CD14-positive monocyte (primary cell): ENCODE measurements at regions not wholly inside any gene's neighbourhood (a gene's known extent, or its start where the extent isn't known, plus 50 kb on each side); places are given as distances from the start of the nearest gene placed in this dataset.

ENCODE experiments used
- DNase-seq, 3 donors: peaks; one replicate each; pipeline ENCODE4 v3.0.0-alpha.2; 2011 to 2022
- H2AFZ ChIP-seq: 2 replicates; pipeline ENCODE4 v1.6.0; 2012; ENCODE audit warnings: mild to moderate bottlenecking, low read depth, low read length, inconsistent platforms; ENCODE audit not compliant: insufficient read depth, poor library complexity, severe bottlenecking
- H3K27ac ChIP-seq, 2 donors: 1 replicate in 1 of 2; 2 replicates in 1 of 2; pipeline ENCODE4 v1.5.1; 2012 to 2013; ENCODE audit warnings: low read length in 2 of 2, control low read depth in 1 of 2, inconsistent platforms in 1 of 2, low read depth in 1 of 2, mild to moderate bottlenecking in 1 of 2
- H3K27me3 ChIP-seq, 2 donors: one replicate each; pipeline versions ENCODE4 v1.6.0 to v1.6.1; 2011 to 2013; ENCODE audit warnings: low read length in 2 of 2; ENCODE audit not compliant: control insufficient read depth in 2 of 2, insufficient read depth in 2 of 2
- H3K36me3 ChIP-seq, 2 donors: replicated peaks in 1 of 2; 1 replicate in 1 of 2; 2 replicates in 1 of 2; pipeline versions ENCODE4 v1.5.1 to v1.6.1; 2012 to 2013; ENCODE audit warnings: low read length in 2 of 2, control low read depth in 1 of 2, inconsistent platforms in 1 of 2, mild to moderate bottlenecking in 1 of 2; ENCODE audit not compliant: insufficient read depth in 2 of 2, control insufficient read depth in 1 of 2
- H3K4me1 ChIP-seq, 2 donors: 1 replicate in 1 of 2; 2 replicates in 1 of 2; pipeline versions ENCODE4 v1.5.1 to v1.6.1; 2012 to 2013; ENCODE audit warnings: low read length in 2 of 2, control low read depth in 1 of 2, inconsistent platforms in 1 of 2, mild to moderate bottlenecking in 1 of 2, moderate library complexity in 1 of 2; ENCODE audit not compliant: insufficient read depth in 2 of 2, control insufficient read depth in 1 of 2
- H3K4me2 ChIP-seq: replicated peaks from 2 replicates; pipeline ENCODE3; 2012; ENCODE audit warnings: low read length, moderate library complexity, mild to moderate bottlenecking; ENCODE audit not compliant: poor library complexity, severe bottlenecking; ENCODE audit errors: extremely low read depth
- H3K4me3 ChIP-seq, 3 experiments: fragments of 200-600 bp in 1 of 3; sonication (generic) in 1 of 3; replicated peaks in 1 of 3; 1 replicate in 2 of 3; 2 replicates in 1 of 3; pipeline ENCODE4 v1.5.1; 2011 to 2013; ENCODE audit warnings: low read length in 3 of 3, mild to moderate bottlenecking in 3 of 3, control low read depth in 2 of 3, low read depth in 2 of 3, inconsistent platforms in 1 of 3, moderate library complexity in 1 of 3
- H3K79me2 ChIP-seq: 2 replicates; pipeline ENCODE4 v1.6.0; 2012; ENCODE audit warnings: mild to moderate bottlenecking, control low read depth, inconsistent platforms, low read length, moderate library complexity; ENCODE audit not compliant: insufficient read depth
- H3K9ac ChIP-seq: 2 replicates; pipeline ENCODE4 v1.6.0; 2017; ENCODE audit warnings: low read length, mild to moderate bottlenecking; ENCODE audit not compliant: insufficient read depth, poor library complexity, severe bottlenecking
- H3K9me3 ChIP-seq, 2 donors: replicated peaks in 1 of 2; 1 replicate in 1 of 2; 2 replicates in 1 of 2; pipeline versions ENCODE4 v1.5.1 to v1.6.1; 2012 to 2013; ENCODE audit warnings: low read length in 2 of 2, control low read depth in 1 of 2; ENCODE audit not compliant: control insufficient read depth in 1 of 2, insufficient read depth in 1 of 2
- H4K20me1 ChIP-seq: 2 replicates; pipeline ENCODE4 v1.6.0; 2012; ENCODE audit warnings: mild to moderate bottlenecking, low read length, control low read depth, moderate library complexity; ENCODE audit not compliant: insufficient read depth
- H3K27ac Mint-ChIP-seq, 7 donors: one replicate each; pipeline ENCODE4 v1.8.0; 2020; ENCODE audit warnings: mild to moderate bottlenecking in 7 of 7, mixed read lengths in 7 of 7, moderate library complexity in 6 of 7, inconsistent platforms in 2 of 7
- H3K27me3 Mint-ChIP-seq, 3 donors: one replicate each; pipeline ENCODE4 v1.8.0; 2021 to 2022; ENCODE audit warnings: low read depth in 3 of 3, mild to moderate bottlenecking in 3 of 3, mixed read lengths in 3 of 3, moderate library complexity in 3 of 3, inconsistent platforms in 1 of 3
- H3K36me3 Mint-ChIP-seq, 2 donors: one replicate each; pipeline ENCODE4 v1.8.0; 2020; ENCODE audit warnings: mixed read lengths in 2 of 2, inconsistent platforms in 1 of 2, mild to moderate bottlenecking in 1 of 2
- H3K4me1 Mint-ChIP-seq: one replicate; pipeline ENCODE4 v1.8.0; 2020; ENCODE audit warnings: mild to moderate bottlenecking, mixed read lengths
- H3K4me3 Mint-ChIP-seq, 2 donors: one replicate each; pipeline ENCODE4 v1.8.0; 2020; ENCODE audit warnings: mild to moderate bottlenecking in 2 of 2, mixed read lengths in 2 of 2, moderate library complexity in 1 of 2
- H3K9me3 Mint-ChIP-seq, 7 donors: one replicate each; pipeline ENCODE4 v1.8.0; 2020 to 2022; ENCODE audit warnings: mixed read lengths in 7 of 7, mild to moderate bottlenecking in 6 of 7, moderate library complexity in 6 of 7, inconsistent platforms in 2 of 7
- WGBS: methylation state at CpG from one replicate; pipeline ENCODE4 v1.1.5; 2013; ENCODE audit warnings: missing lambda C conversion rate; ENCODE audit not compliant: insufficient coverage; 5-methylcytosine and 5-hydroxymethylcytosine counted together
- intact Hi-C, 2 donors: fragments of 100-400 bp; cut with micrococcal nuclease; formaldehyde crosslinking; loops; one replicate each; pipeline versions ENCODE4 v1.15.0 to v1.15.1; 2023
- TF ChIP-seq, protein P1 (sequence below): fragments of 200-600 bp; IDR thresholded peaks from one replicate; pipeline ENCODE4 v1.8.0; 2022; ENCODE audit warnings: antibody characterized with exemption, mild to moderate bottlenecking

DNA sequence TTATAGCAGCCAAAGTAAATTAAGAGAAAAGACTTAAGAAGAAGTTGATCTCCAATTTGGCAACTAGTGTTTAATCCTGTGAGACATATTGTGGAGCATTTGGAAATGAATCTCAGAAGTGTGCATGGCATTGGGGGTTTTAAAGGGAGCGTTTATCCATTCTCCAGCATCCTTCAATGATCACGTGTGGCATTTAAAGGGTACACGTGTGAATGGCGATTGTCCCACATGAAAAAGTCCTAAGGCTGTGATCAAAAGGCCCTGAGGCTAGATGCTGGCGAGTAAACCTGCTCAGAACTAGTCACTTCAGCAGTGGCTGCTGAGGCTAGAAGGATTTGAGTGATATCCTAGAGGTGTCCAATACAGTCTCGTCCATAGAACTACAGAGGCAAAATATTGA is 315.6 kb upstream of the CDH9 start:
- intact Hi-C loops = no loop called here
- H3K27me3 ChIP-seq = no peaks in the 10 kb centered on the region
- H3K79me2 ChIP-seq = no peaks in the 10 kb centered on the region
- no peak overlapping the region for H3K4me2 ChIP-seq
- Mint-ChIP-seq H3K27ac (no peak overlapping the region), H3K27me3 (no peaks in the 10 kb centered on the region), H3K36me3 (no peaks in the 10 kb centered on the region), H3K4me3 (no peak overlapping the region), H3K9me3 (peaks cover 0 to 6% (median 0%) of the 10 kb centered on the region in 7 donors), H3K4me1 (no peaks in the 10 kb centered on the region)
- TF ChIP-seq, protein P1, sequence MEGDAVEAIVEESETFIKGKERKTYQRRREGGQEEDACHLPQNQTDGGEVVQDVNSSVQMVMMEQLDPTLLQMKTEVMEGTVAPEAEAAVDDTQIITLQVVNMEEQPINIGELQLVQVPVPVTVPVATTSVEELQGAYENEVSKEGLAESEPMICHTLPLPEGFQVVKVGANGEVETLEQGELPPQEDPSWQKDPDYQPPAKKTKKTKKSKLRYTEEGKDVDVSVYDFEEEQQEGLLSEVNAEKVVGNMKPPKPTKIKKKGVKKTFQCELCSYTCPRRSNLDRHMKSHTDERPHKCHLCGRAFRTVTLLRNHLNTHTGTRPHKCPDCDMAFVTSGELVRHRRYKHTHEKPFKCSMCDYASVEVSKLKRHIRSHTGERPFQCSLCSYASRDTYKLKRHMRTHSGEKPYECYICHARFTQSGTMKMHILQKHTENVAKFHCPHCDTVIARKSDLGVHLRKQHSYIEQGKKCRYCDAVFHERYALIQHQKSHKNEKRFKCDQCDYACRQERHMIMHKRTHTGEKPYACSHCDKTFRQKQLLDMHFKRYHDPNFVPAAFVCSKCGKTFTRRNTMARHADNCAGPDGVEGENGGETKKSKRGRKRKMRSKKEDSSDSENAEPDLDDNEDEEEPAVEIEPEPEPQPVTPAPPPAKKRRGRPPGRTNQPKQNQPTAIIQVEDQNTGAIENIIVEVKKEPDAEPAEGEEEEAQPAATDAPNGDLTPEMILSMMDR = no peak
- H3K36me3 ChIP-seq = no peaks in the 10 kb centered on the region
- no peak for DNase-seq
- no peak overlapping the region for H3K9ac ChIP-seq
- H3K4me1 ChIP-seq = no peaks in the 10 kb centered on the region
- H4K20me1 ChIP-seq = no peaks in the 10 kb centered on the region
- H2AFZ ChIP-seq = no peak overlapping the region
- no peaks in the 10 kb centered on the region for H3K9me3 ChIP-seq
- no peak overlapping the region for H3K4me3 ChIP-seq
- no peak overlapping the region for H3K27ac ChIP-seq
- WGBS = 86% methylated on average over 4 of the region's 6 CpGs

DNA sequence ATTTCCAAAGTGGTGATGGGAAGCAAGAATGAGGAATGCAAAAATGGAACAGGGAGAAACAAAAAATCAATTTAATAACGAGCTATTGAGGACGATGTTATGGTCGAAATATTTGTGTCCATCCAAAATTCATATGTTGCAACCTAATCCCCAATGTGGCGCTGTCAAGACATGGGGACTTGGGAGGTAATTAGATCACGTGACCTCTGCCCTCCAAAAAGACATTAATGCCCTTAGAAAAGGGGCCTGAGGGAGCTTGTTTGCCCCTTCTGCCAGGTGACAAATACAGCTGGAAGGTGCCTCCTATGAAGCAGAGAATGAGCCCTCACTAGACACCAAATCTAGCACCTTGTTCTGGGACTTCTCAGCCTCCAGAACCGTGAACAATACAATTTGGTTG is 315.2 kb upstream of the CDH9 start:
- Histone ChIP-seq H3K9me3 (no peaks in the 10 kb centered on the region), H3K4me1 (no peaks in the 10 kb centered on the region), H3K4me2 (no peak overlapping the region), H3K36me3 (no peaks in the 10 kb centered on the region), H2AFZ (no peak overlapping the region), H3K4me3 (no peak overlapping the region), H3K27ac (no peak overlapping the region), H4K20me1 (no peaks in the 10 kb centered on the region), H3K27me3 (no peaks in the 10 kb centered on the region), H3K79me2 (no peaks in the 10 kb centered on the region), H3K9ac (no peak overlapping the region)
- intact Hi-C loops = no loop called here
- Mint-ChIP-seq H3K27ac (no peak overlapping the region), H3K27me3 (no peaks in the 10 kb centered on the region), H3K36me3 (no peaks in the 10 kb centered on the region), H3K9me3 (peaks cover 0 to 6% (median 0%) of the 10 kb centered on the region in 7 donors), H3K4me1 (no peaks in the 10 kb centered on the region), H3K4me3 (no peak overlapping the region)
- WGBS = 100% methylated on average over 1 of the region's 6 CpGs
- no peak for DNase-seq
- TF ChIP-seq, protein P1 = no peak
